K562 (cell line): ENCODE measurements at regions not wholly inside any gene's neighbourhood (a gene's known extent, or its start where the extent isn't known, plus 50 kb on each side); places are given as distances from the start of the nearest gene placed in this dataset.

ENCODE experiments used
- HDAC6 ChIP-seq: IDR thresholded peaks from 2 replicates; pipeline ENCODE4 v1.6.1; 2012; ENCODE audit warnings: low read depth, mild to moderate bottlenecking, control low read depth, inconsistent platforms, low read length, moderate library complexity
- JUN ChIP-seq, 2 experiments: sonication (generic) in 1 of 2; formaldehyde crosslinking in 1 of 2; IDR thresholded peaks; 2 replicates each; pipeline versions ENCODE4 v1.6.1 to v1.8.0; 2012 to 2022; ENCODE audit warnings: borderline replicate concordance in 2 of 2, mild to moderate bottlenecking in 2 of 2, improper control_type of control experiment in 1 of 2, low read depth in 1 of 2, low read length in 1 of 2, missing genetic modification reagents in 1 of 2
- MXI1 ChIP-seq: IDR thresholded peaks from 2 replicates; pipeline ENCODE4 v1.6.1; 2011; ENCODE audit warnings: low read depth, mild to moderate bottlenecking, improper control_type of control experiment, low read length
- TCF7 ChIP-seq: sonication (generic); IDR thresholded peaks from 2 replicates; pipeline ENCODE4 v1.6.1; 2016; ENCODE audit warnings: antibody characterized with exemption, borderline replicate concordance
- WHSC1 ChIP-seq: IDR thresholded peaks from one replicate; pipeline ENCODE4 v1.6.1; 2012; ENCODE audit warnings: low read length, control low read depth, inconsistent platforms

GRCh38 chr10:120997756-120998155 is 146.6 kb downstream of the WDR11 start:
- TF ChIP-seq HDAC6: no peak
- TF ChIP-seq WHSC1: no peak
- TF ChIP-seq JUN (IDR thresholded peaks at IDR 0.05; ENCODE audit: borderline replicate concordance, low read depth, low read length): no peak
- no peak for TF ChIP-seq JUN (CRISPR knock-in tag; IDR thresholded peaks at IDR 0.05; ENCODE audit: borderline replicate concordance)
- no peak for TF ChIP-seq MXI1
- TF ChIP-seq TCF7: no peak
